ENCODE measurements at regions not wholly inside any gene's neighbourhood (a gene's known extent, or its start where the extent isn't known, plus 50 kb on each side); places are given as distances from the start of the nearest gene placed in this dataset.

- no peak for TF ChIP-seq CTCF (IDR thresholded peaks at IDR 0.05)
- TF ChIP-seq TCF7L2 (IDR thresholded peaks at IDR 0.05; ENCODE audit: low read depth, low read length): no peak
- TF ChIP-seq SIN3A (IDR thresholded peaks at IDR 0.05; ENCODE audit: borderline replicate concordance, insufficient read depth, low read depth, low read length): no peak
- TF ChIP-seq REST (IDR thresholded peaks at IDR 0.05; ENCODE audit: insufficient read depth in 1 of 2, low read depth in 2 of 2, low read length in 1 of 2): no peak
- no peak for TF ChIP-seq POLR2AphosphoS5 (IDR thresholded peaks at IDR 0.05; ENCODE audit: low read depth, low read length)
These were observed 193.9 kb upstream of the THRB start for GRCh38 chr3:24688446-24689148.
